GM18499 (cell line): ENCODE measurements at regions not wholly inside any gene's neighbourhood (a gene's known extent, or its start where the extent isn't known, plus 50 kb on each side); places are given as distances from the start of the nearest gene placed in this dataset.
"Not testable (repeated sequence)": the region's sequence is repeated elsewhere in the genome, so short reads cannot be mapped to it uniquely, and the experiment has no call there.

Experiments
- ATAC-seq: cut with Tn5 transposase; IDR thresholded peaks from one replicate; pipeline ENCODE4 v1.9.1; 2021; ENCODE audit warnings: moderate number of reproducible peaks; ENCODE audit not compliant: insufficient read depth, unreplicated experiment

DNA sequence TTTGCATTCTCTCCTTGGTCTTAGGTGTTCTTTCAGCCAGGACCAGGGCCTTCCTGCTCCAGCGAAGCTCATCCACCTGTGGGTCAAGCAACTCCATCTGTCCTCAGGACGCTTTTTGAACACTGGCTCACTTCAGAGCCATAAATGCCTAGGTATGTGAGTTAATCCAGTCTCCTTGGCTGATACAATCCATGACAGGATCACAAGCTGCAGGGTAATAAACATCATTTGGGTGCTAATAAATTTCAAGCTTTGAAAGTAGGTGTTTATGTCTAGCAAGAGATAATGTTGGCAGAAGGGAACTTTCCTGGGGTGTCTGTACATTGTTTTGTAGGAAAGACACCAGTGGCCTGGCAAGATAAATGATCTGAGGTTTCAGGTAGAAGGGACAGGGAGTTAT, 159.2 kb upstream of the TUT7 start:
- ATAC-seq = no peak

DNA sequence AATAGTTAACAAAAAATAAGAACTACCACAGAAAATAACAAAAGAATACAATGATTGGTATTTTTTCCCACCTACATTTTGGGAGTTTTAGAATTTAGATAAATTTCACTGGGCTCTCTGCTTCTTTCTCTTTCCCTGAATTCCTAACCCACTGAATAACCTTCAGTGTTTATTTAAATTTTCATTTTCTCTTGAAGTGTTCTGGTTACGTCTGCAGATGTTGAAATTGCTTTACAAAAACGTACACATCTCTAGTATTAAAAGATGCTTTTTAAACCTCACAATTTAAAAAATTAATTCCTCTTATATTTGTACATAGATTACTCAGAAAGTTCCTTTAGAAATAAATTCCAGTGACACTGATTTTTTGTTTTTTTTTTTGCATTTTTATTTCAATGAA, 158.7 kb upstream of the TUT7 start:
- ATAC-seq = no peak

DNA sequence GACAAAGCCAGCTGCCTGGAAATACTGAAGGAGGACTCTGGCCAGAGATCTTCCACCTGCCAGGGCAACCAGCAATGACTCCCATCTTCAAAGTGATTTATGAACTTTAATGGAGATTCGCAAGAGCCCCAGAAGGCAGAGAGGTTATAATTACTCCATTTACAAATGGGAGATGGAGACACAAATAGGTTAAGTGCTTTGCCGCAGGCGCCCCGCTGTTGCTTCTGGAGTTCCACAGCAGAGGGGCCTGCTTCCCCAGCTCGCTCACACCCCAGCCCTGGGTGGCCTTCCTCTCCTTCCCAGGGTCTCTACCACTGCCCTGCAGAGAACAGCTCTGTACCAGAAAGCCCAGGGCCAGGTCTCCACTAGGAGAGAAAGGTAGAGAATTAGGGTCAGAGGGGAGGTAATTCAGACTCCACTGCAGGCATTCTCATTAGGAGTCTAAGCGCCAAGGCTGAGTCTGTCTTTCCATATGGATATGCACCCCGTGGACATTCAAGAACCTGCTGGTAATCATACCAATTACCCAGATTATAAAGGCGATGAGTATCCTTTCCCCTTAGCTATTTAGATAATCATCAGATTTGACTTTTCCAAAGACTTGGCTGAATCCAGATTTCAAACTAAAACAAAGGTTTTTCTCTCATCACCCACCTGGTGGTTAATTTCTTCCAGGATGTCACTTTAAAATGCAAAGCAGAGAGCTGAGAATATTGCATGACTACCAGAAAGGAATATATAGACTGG, 157.6 kb upstream of the TUT7 start:
- no peak for ATAC-seq

DNA sequence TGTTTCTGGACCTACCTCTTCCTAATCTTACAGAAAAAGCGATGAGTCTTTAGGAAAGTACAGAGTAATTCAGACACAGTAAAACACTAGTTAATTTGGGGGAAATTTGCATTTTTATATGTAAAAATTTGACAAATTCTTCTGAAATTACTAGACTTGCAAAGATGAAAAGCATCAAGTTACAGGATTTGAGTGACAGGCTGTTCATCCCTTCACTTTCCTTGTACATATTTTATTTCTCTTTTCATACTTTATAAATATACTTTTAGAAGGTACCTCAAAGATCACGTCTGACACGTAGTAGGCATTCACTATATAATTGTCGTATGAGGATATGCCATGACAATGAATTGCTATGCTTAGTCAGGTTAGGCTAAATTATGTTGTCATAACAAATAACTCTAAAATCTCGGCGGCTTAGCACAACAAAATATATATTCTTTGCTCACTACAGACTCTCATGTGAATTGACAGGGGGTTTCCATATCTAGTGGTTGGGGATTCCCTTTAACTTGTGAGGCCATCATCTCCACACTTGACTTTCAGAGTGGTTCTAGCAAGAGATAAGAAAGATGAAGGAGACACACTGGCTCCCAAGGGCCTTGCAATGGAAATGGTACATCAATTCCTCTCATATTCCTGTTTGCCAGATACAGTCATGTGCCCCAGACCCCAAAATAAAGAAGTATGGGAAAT, 154.1 kb upstream of the TUT7 start:
- ATAC-seq = no peak

DNA sequence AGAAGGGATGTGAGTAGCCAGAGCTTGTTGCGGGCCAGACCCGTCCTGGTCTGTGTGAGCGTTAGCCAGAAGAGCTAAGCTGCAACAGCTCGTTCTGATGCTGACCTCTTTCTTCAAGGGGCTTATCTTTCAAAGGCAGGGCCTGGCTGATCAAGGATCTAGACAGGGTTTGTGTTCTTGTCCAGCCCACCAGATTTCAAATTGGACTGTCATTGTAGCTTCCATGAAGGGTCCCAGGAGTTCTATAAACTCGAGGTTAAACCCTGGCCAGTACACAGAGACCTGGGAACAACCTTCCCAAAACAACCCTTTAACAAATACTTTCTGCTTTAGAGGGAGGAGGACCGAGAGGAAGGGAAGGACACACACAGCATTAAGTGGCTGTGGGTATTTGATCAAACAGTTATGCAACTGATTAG, 153.0 kb upstream of the TUT7 start:
- no peak for ATAC-seq

DNA sequence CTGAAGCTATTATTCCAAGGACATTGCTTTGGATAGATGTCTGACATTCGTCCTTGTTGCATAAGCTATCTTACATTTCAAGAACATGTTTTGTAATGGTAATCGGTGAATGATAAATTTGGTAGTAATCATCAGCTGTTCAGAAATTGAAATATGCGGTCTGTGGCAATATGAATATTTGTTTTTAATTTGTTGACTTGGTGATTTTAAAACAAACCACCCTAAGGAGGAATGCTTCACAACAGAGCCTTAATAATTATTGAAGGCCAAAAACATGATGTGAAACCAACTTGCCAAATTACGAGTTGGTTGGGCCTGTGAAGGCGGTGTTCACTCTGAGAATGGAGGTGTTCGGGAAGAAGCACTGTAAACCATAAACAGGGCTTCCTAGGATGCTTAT, 149.7 kb upstream of the TUT7 start:
- ATAC-seq = no peak

DNA sequence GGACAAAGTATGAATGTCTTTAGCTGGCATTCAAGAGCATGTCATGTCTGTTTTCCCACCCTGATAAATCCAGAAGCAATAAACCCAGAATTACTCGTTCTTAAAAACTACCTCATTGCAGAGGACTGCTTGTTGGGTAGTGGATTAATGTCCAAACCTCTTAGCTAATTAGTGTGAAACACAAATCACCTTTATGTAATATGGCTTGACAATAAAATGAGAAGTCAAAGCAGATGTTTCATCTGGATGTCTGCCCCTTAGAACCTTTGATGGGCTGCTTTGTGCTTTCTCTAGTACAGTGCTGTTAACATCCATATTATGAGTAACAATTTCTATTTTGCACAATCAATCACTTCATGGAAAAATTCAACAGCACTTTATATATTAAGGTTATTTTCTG, 149.1 kb upstream of the TUT7 start:
- ATAC-seq = no peak

DNA sequence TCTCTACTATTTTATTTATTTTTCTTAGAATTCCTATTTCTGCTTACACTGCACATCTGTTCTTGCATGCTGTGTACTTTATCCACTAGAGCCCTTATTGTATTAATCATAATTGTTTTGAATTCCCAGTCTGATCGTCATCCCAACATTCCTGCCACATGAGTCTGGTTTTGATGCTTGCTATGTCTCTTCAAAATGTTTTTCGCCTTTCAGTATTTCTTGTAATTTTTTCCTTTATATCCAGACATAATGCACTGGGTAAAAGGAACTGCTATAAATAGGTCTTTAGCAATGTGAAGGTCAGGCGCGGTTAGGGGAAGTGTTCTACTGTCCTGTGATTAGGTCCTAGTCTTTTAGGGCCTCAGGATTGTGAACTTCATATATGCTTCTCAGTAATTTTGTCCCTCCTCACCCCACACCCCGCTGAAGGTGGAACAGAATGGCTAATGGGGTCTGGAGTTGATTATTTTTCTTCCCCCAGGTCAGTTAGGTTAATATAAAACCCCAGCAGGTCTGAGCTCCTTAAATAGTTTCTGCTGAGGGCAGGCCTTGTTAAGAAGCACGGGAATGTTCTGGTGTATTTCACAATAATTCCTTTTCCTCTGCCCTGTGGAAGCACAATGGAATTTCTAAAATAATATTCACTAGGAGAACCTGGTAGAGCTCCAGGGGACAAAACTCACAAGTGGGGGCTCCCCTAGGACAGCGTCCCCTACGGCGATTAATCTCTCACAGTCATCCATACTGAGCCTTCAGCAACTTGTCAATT, 146.6 kb upstream of the TUT7 start:
- no peak for ATAC-seq

DNA sequence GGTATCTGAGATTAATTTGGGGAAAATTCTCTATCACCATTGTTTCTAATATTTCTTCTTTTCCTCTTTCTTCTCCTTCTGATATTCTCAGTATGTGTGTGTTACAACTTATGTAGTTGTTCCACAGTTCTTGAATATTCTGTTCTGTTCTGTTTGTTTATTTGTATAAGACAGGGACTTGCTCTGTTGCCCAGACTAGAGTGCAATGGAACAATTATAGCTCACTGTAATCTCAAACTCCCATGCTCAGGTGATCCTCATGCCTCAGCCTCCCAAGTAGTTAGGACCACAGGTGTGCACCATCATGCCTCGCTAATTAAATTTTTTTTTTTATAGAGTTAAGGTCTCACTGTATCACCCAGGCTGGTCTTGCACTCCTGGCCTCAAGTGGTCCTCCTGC, 145.8 kb upstream of the TUT7 start:
- no peak for ATAC-seq

DNA sequence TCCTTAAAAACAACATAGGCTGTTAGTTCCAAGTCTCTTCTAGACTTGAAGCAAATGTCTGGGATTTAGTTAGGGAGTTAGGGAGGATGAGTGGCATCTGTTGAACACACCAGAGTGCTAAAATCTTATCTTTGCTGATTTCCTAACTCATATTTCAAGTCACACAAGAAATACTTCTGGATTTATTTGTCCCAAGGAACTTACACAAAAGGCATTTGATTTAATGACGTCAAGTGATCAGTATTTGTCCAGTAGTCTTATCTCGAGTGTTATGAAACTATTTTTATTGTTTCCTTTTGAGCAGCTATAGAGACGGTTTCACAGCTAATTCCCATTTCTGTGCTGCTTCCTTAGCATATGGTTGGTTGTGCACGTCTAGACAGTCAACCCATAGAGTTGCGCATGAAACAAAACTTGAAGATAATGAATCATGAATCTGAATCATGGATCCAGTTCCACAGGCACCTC, 140.5 kb upstream of the TUT7 start:
- no peak for ATAC-seq

DNA sequence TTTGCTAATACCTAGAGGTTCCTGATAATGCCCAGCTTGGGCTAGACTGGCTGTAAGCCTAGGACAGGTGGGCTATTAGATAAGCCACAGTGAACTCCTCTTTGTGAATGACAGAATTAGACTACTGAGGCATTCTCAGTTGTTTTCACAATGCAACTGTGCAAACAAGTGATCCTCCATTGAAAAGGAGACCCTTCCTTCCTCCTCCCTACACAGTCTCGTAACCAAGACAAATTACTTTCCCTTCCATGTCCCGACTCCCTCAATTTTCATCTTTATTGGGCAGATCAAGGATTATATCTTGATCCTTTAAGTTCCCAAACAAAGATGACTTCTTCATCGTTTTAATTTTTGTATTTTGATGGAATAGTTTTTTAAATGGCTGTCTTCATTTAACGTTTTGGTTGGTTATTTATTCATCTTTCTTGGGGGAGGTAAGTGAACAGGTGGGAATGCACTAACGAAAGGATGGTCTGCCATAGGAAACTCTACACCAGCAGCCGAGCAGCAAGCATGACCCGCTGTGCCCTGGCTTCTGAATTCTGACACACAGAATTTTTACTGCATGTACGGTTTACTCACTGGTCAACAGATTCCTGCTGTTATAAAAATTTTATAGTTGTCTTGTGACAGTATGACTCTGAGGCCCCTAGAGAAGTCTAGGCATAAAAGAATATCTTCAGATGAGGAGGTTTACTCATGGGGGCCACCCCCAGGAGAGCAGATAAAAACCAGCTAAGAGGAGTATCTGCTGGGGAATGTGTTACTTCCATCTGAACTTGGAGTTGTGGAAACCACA, 137.5 kb upstream of the TUT7 start:
- no peak for ATAC-seq

DNA sequence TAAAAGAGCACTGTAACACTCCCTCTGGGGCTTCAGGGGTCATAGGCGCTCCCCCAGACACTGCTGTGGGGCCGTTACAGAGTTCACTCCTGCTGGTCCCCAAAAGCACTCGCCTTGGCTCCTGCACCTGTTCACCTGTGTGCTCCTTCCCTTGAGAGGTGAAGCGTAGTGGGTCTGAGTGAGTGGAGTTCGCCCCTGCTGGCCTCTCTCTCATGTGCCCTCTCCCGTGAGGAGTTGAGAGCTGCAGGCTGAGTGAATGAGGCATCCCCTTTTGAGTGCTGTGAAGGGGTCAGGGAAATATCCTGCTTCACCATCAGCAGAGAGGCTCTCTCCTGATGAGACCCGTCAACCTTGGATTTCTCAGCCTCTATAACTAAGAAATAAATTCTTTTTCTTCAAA, 134.6 kb upstream of the TUT7 start:
- ATAC-seq = no peak

DNA sequence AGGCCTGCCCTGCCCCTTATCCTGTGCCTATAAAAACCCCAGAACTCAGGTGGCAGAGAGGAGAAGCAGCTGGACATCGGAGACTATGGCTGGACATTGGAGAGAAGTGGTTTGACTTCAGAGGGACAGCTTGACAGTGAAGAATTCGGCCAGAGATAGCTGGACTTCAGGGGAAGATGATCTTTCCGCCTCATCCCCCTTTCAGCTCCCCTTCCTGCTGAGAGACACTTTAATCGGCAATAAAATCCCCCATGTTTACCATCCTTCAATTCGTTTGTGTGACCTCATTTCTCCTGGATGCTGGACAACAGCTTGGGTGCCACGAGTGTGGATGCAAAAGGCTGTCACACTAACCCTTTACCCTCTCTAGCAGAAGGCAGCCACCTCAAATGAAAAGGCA, 134.1 kb upstream of the TUT7 start:
- no peak for ATAC-seq

DNA sequence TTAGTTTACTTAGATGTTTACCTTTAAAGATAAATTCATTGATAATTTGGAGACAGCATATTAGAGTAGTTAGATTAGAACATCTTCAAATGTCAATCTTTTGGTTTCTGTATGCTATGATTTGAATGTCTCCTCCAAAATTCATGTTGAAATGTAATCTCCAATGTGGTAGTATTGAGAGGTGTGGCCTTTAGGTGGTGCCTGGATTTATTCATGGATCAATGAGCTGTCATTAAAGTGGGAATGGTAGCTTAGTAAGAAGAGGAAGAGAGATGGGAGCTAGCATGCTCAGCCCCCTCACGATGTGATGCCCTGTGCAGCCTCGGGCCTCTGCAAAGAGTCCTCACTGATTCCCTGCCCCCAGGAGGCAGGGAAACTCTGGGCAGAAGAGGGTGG, 133.6 kb upstream of the TUT7 start:
- no peak for ATAC-seq

DNA sequence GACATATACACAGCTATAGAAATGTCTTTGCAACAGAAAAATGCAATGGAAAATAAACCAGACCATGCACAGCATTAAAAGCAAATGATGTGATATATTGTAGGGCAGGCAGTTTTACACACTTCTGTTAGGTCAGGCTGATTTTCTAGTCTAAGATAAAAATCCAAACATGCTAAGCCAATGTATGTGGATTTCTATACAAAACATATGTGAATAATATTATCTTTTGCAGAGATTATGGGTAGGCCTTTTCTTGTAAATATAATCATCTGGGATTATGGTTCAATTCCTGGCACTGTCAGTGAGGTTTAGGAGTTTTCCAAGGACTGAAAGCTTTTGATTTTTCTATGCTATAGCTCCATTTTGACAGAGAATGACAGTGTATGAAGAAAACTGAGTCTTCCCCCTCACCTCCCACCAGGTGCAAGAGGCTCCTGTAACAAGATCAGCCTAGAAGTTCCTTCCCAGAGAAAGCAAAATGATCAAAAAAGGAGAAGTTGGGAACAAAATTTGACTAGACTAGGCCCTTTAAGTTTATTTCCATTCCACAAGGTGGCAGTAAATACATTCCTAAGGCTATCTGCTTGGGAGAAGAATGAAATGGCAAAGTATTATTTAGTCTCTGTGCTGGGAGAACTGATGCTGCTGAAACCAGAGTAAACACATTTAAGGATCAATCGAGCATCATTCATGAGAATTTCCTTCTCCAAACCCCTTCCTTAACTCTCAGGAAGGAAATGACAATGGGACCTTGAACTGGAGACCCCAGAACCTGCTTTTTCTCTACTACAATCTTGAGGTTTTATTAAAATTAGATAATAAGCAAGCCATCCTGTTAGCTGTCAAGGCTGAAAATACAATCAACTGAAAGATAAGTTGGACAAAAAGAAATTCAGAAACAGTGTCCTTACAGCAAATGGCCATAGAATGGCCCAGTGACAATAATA, 133.0 kb upstream of the TUT7 start:
- ATAC-seq = no peak

DNA sequence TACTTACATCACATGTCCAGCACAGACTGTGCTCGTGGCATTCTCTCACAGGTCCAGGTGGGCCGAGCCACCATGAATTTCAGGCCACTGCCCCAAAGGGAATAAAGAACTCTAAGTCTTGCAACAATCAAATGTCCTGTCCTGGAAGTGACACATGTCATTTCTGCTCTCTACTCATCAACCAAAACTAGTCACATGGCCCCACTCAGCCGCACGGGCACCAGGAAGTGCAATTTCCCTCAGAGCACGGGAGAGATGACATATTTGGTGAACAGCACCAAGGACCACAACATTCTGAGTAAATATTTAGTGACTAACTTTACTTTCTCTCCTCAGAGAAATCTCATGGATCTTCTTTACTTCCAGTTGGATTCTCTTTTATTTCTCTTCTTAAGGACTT, 131.1 kb upstream of the TUT7 start:
- ATAC-seq = no peak

DNA sequence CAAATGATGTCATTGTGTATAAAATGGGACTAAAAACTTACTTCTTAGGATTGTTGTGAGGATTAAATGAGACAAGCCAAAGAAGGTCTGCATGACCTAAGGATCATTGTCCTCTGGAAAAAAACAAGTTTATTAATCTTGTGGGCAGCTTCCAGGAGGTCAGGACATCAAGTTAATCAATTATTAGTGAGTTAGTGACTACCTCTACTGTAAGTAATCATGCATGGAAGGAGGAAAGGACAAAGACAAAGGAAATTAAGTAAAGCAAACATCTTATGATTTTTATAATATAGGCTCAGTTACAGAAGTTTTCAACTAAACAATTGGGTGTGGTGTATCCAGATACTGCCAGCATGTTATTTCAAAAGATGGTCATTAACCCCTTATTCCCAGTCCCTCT, 129.3 kb upstream of the TUT7 start:
- no peak for ATAC-seq

DNA sequence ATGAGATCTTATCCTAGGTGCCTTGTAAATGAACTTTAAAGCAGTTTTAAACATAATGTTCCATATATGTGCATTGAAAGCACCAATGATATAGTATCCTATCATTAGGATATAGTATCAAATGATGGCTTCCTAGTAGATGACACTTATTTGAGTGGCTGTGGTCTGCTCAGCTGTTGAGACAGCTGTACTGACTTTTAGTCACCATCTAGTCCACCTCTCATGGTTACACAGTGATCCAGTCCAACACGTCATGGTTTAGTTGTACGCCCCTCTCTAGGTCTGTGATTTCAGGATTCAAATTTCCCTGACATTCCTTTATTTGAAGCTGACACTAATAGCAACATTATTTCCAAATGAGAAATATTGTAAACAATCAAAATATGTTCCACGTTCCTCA, 127.3 kb upstream of the TUT7 start:
- ATAC-seq = no peak

DNA sequence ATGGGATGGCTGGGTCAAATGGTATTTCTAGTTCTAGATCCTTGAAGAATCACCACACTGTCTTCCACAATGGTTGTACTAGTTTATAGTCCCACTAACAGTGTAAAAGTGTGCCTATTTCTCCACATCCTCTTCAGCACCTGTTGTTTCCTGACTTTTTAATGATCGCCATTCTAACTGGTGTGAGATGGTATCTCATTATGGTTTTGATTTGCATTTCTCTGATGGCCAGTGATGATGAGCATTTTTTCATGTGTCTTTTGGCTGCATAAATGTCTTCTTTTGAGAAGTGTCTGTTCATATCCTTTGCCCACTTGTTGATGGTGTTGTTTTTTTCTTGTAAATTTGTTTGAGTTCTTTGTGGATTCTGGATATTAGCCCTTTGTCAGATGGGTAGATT, 121.0 kb upstream of the TUT7 start:
- not testable (repeated sequence) for ATAC-seq
